Liver (tissue), 3 donors: ENCODE measurements at regions not wholly inside any gene's neighbourhood (a gene's known extent, or its start where the extent isn't known, plus 50 kb on each side); places are given as distances from the start of the nearest gene placed in this dataset.

Source experiments
- CTCF ChIP-seq: fragments of 150-350 bp; IDR thresholded peaks from 2 replicates; pipeline ENCODE4 v1.5.1; 2017; ENCODE audit warnings: improper control_type of control experiment, low read depth, low read length; ENCODE audit not compliant: missing input control
- EGR1 ChIP-seq, 2 donors: IDR thresholded peaks; 2 replicates each; pipeline ENCODE4 v1.6.1; 2016 to 2018; ENCODE audit warnings: antibody characterized with exemption in 2 of 2, low read depth in 2 of 2
- GABPA ChIP-seq, 2 donors: IDR thresholded peaks in 1 of 2; conservative IDR thresholded peaks in 1 of 2; 2 replicates each; pipeline ENCODE4 v1.6.1; 2016; ENCODE audit warnings: antibody characterized with exemption in 2 of 2, mild to moderate bottlenecking in 1 of 2, moderate library complexity in 1 of 2
- JUND ChIP-seq, 2 donors: IDR thresholded peaks; 2 replicates each; pipeline ENCODE4 v1.6.1; 2016; ENCODE audit warnings: antibody characterized with exemption in 2 of 2
- RAD21 ChIP-seq, 2 donors: IDR thresholded peaks; 2 replicates each; pipeline ENCODE4 v1.6.1; 2016; ENCODE audit warnings: antibody characterized with exemption in 2 of 2, mild to moderate bottlenecking in 2 of 2
- SP1 ChIP-seq: IDR thresholded peaks from 2 replicates; pipeline ENCODE4 v1.6.1; 2018; ENCODE audit warnings: antibody characterized with exemption, mild to moderate bottlenecking
- YY1 ChIP-seq: IDR thresholded peaks from 2 replicates; pipeline ENCODE4 v1.6.1; 2016; ENCODE audit warnings: antibody characterized with exemption, mild to moderate bottlenecking
- TF ChIP-seq, protein P1 (sequence below): IDR thresholded peaks from 2 replicates; pipeline ENCODE4 v1.6.1; 2016; ENCODE audit warnings: antibody characterized with exemption
- TF ChIP-seq, protein P2 (sequence below): IDR thresholded peaks from 2 replicates; pipeline ENCODE4 v1.6.1; 2016; ENCODE audit warnings: antibody characterized with exemption
- TF ChIP-seq, protein P3 (sequence below): IDR thresholded peaks from 2 replicates; pipeline ENCODE4 v1.6.1; 2016; ENCODE audit warnings: antibody characterized with exemption, mild to moderate bottlenecking
- donor health status: healthy.
- donor health status: healthy.

GRCh38 chr12:53803703-53804102 is 51.9 kb upstream of the CISTR start:
- TF ChIP-seq CTCF: no peak
- TF ChIP-seq, protein P1, sequence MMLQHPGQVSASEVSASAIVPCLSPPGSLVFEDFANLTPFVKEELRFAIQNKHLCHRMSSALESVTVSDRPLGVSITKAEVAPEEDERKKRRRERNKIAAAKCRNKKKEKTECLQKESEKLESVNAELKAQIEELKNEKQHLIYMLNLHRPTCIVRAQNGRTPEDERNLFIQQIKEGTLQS: no peak
- TF ChIP-seq, protein P2, sequence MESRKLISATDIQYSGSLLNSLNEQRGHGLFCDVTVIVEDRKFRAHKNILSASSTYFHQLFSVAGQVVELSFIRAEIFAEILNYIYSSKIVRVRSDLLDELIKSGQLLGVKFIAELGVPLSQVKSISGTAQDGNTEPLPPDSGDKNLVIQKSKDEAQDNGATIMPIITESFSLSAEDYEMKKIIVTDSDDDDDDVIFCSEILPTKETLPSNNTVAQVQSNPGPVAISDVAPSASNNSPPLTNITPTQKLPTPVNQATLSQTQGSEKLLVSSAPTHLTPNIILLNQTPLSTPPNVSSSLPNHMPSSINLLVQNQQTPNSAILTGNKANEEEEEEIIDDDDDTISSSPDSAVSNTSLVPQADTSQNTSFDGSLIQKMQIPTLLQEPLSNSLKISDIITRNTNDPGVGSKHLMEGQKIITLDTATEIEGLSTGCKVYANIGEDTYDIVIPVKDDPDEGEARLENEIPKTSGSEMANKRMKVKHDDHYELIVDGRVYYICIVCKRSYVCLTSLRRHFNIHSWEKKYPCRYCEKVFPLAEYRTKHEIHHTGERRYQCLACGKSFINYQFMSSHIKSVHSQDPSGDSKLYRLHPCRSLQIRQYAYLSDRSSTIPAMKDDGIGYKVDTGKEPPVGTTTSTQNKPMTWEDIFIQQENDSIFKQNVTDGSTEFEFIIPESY: no peak
- TF ChIP-seq, protein P3, sequence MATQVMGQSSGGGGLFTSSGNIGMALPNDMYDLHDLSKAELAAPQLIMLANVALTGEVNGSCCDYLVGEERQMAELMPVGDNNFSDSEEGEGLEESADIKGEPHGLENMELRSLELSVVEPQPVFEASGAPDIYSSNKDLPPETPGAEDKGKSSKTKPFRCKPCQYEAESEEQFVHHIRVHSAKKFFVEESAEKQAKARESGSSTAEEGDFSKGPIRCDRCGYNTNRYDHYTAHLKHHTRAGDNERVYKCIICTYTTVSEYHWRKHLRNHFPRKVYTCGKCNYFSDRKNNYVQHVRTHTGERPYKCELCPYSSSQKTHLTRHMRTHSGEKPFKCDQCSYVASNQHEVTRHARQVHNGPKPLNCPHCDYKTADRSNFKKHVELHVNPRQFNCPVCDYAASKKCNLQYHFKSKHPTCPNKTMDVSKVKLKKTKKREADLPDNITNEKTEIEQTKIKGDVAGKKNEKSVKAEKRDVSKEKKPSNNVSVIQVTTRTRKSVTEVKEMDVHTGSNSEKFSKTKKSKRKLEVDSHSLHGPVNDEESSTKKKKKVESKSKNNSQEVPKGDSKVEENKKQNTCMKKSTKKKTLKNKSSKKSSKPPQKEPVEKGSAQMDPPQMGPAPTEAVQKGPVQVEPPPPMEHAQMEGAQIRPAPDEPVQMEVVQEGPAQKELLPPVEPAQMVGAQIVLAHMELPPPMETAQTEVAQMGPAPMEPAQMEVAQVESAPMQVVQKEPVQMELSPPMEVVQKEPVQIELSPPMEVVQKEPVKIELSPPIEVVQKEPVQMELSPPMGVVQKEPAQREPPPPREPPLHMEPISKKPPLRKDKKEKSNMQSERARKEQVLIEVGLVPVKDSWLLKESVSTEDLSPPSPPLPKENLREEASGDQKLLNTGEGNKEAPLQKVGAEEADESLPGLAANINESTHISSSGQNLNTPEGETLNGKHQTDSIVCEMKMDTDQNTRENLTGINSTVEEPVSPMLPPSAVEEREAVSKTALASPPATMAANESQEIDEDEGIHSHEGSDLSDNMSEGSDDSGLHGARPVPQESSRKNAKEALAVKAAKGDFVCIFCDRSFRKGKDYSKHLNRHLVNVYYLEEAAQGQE: no peak
- no peak for TF ChIP-seq GABPA (IDR thresholded peaks at IDR 0.05 in 1 of 2, conservative IDR thresholded peaks at IDR 0.05 in 1 of 2)
- no peak for TF ChIP-seq EGR1 (IDR thresholded peaks at IDR 0.05; ENCODE audit: low read depth in 2 of 2)
- TF ChIP-seq JUND (IDR thresholded peaks at IDR 0.05): no peak
- TF ChIP-seq SP1: no peak
- no peak for TF ChIP-seq RAD21 (IDR thresholded peaks at IDR 0.05)
- no peak for TF ChIP-seq YY1
